HCT116 (cell line): ENCODE measurements at regions not wholly inside any gene's neighbourhood (a gene's known extent, or its start where the extent isn't known, plus 50 kb on each side); places are given as distances from the start of the nearest gene placed in this dataset.

Experiments used
- ATAC-seq: fragments of 200-7000 bp; cut with Tn5 transposase; 2 replicates; pipeline ENCODE4 v1.9.1; 2020; ENCODE audit warnings: mild to moderate bottlenecking, moderate library complexity
- BruUV-seq: library from RNA; stranded (reverse); fragments of 400-500 nt; replicated peaks from 2 replicates; lab custom pipeline; 2021; lab: Mats Ljungman, UMichigan
- CTCF ChIA-PET: fragments of 300-600 bp; sonication (Branson Sonifier 250); formaldehyde crosslinking; loops from one replicate; lab custom pipeline; 2021; ENCODE audit warnings: antibody characterized with exemption; lab: Charles Lee
- POLR2A ChIA-PET: fragments of 300-600, 350-600 bp; sonication (Branson Sonifier 250); formaldehyde crosslinking; loops from one replicate; lab custom pipeline; 2021; ENCODE audit warnings: antibody characterized with exemption; lab: Charles Lee
- RAD21 ChIA-PET, 2 experiments: fragments of 300-600 bp; sonication (Branson Sonifier 250); formaldehyde crosslinking; loops; one replicate each; lab custom pipeline; 2023; ENCODE audit warnings: low total read pairs in 2 of 2; ENCODE audit not compliant: uncharacterized antibody in 2 of 2, unreplicated experiment in 2 of 2, low non-redundant PET in 1 of 2; lab: Charles Lee
- DNase-seq: peaks from one replicate; pipeline ENCODE4 v3.0.0-alpha.2; 2010; ENCODE audit warnings: low read depth, low spot score
- H2AFZ ChIP-seq: fragments of 200-600 bp; shearing (Covaris generic), sonication (generic); 2 replicates; pipeline ENCODE4 v1.6.1; 2017; ENCODE audit warnings: low read depth, mixed run types, mixed read lengths, antibody characterized with exemption, low read length; ENCODE audit not compliant: poor library complexity, severe bottlenecking
- H3K27ac ChIP-seq: 2 replicates; pipeline ENCODE4 v1.5.1; 2012; ENCODE audit warnings: low read depth, low read length
- H3K27me3 ChIP-seq: fragments of 200-600 bp; sonication (generic); 2 replicates; pipeline ENCODE4 v1.6.1; 2016; ENCODE audit warnings: mixed run types, low read length, mixed read lengths; ENCODE audit not compliant: insufficient read depth
- H3K36me3 ChIP-seq, 2 experiments: fragments of 200-500 bp in 1 of 2; fragments of 200-600 bp in 1 of 2; sonication (Bioruptor generic) in 1 of 2; sonication (generic) in 1 of 2; 2 replicates each; pipeline versions ENCODE4 v1.5.1 to v1.6.1; 2014 to 2016; ENCODE audit warnings: low read length in 2 of 2, inconsistent platforms in 1 of 2, mixed read lengths in 1 of 2, mixed run types in 1 of 2; ENCODE audit not compliant: insufficient read depth in 2 of 2, control insufficient read depth in 1 of 2
- H3K4me1 ChIP-seq, 2 experiments: fragments of 200-600 bp in 1 of 2; sonication (generic) in 1 of 2; 2 replicates each; pipeline versions ENCODE4 v1.5.1 to v1.6.1; 2012 to 2017; ENCODE audit warnings: low read length in 2 of 2, inconsistent platforms in 1 of 2, mild to moderate bottlenecking in 1 of 2, mixed read lengths in 1 of 2, mixed run types in 1 of 2, moderate library complexity in 1 of 2; ENCODE audit not compliant: insufficient read depth in 2 of 2, control insufficient read depth in 1 of 2
- H3K4me2 ChIP-seq: fragments of 200-600 bp; sonication (generic); 2 replicates; pipeline ENCODE4 v1.6.1; 2017; ENCODE audit warnings: mixed run types, low read length, mixed read lengths
- H3K4me3 ChIP-seq, 2 experiments: fragments of 200-600 bp in 1 of 2; sonication (generic) in 1 of 2; replicated peaks in 1 of 2; 2 replicates each; pipeline ENCODE4 v1.5.1; 2011 to 2016; ENCODE audit warnings: low read length in 2 of 2, control low read depth in 1 of 2, low read depth in 1 of 2, mild to moderate bottlenecking in 1 of 2, mixed read lengths in 1 of 2, mixed run types in 1 of 2
- H3K79me2 ChIP-seq: fragments of 200-600 bp; sonication (generic); 2 replicates; pipeline ENCODE4 v1.6.1; 2017; ENCODE audit warnings: mild to moderate bottlenecking, mixed run types, low read length, moderate library complexity, mixed read lengths; ENCODE audit not compliant: insufficient read depth
- H3K9ac ChIP-seq: fragments of 200-600 bp; sonication (generic); 2 replicates; pipeline ENCODE4 v1.6.1; 2016; ENCODE audit warnings: low read length, mixed read lengths
- H3K9me2 ChIP-seq: fragments of 200-600 bp; sonication (generic), shearing (Covaris generic); 2 replicates; pipeline ENCODE4 v1.6.1; 2017; ENCODE audit warnings: mixed run types, mild to moderate bottlenecking, moderate library complexity; ENCODE audit not compliant: insufficient read depth
- H3K9me3 ChIP-seq, 2 experiments: fragments of 200-500 bp in 1 of 2; fragments of 200-600 bp in 1 of 2; sonication (Bioruptor generic) in 1 of 2; sonication (generic) in 1 of 2; 2 replicates each; pipeline ENCODE4 v1.6.1; 2014 to 2017; ENCODE audit warnings: low read length in 2 of 2, mixed read lengths in 2 of 2, inconsistent platforms in 1 of 2, low read depth in 1 of 2, mild to moderate bottlenecking in 1 of 2, mixed run types in 1 of 2, moderate library complexity in 1 of 2; ENCODE audit not compliant: control insufficient read depth in 1 of 2, insufficient read depth in 1 of 2
- H4K20me1 ChIP-seq: fragments of 200-600 bp; sonication (generic), shearing (Covaris generic); 2 replicates; pipeline ENCODE4 v1.6.1; 2017; ENCODE audit warnings: mixed run types, mild to moderate bottlenecking, moderate library complexity; ENCODE audit not compliant: insufficient read depth
- CBX3 ChIP-seq: IDR thresholded peaks from 2 replicates; pipeline ENCODE4 v1.6.1; 2012; ENCODE audit warnings: low read depth
- EGR1 ChIP-seq: IDR thresholded peaks from 2 replicates; pipeline ENCODE4 v1.6.1; 2012; ENCODE audit warnings: low read depth
- ELF1 ChIP-seq: IDR thresholded peaks from 2 replicates; pipeline ENCODE4 v1.6.1; 2012; ENCODE audit warnings: low read depth, borderline replicate concordance
- EZH2 ChIP-seq: fragments of 200-600 bp; sonication (generic); IDR thresholded peaks from 2 replicates; pipeline ENCODE4 v1.6.1; 2017; ENCODE audit warnings: antibody characterized with exemption, mixed run types
- EZH2phosphoT487 ChIP-seq: fragments of 200-600 bp; IDR thresholded peaks from 2 replicates; pipeline ENCODE4 v1.6.1; 2018; ENCODE audit warnings: antibody characterized with exemption, borderline replicate concordance
- JUND ChIP-seq: IDR thresholded peaks from 2 replicates; pipeline ENCODE4 v1.6.1; 2012
- POLR2AphosphoS5 ChIP-seq: IDR thresholded peaks from 2 replicates; pipeline ENCODE4 v1.6.1; 2011; ENCODE audit warnings: mild to moderate bottlenecking, low read depth, low read length, moderate library complexity
- SIN3A ChIP-seq: IDR thresholded peaks from 2 replicates; pipeline ENCODE4 v1.6.1; 2012; ENCODE audit warnings: low read depth
- SP1 ChIP-seq: IDR thresholded peaks from 2 replicates; pipeline ENCODE4 v1.6.1; 2012; ENCODE audit warnings: low read depth
- SRF ChIP-seq: IDR thresholded peaks from 2 replicates; pipeline ENCODE4 v1.6.1; 2012; ENCODE audit warnings: low read depth
- YY1 ChIP-seq: IDR thresholded peaks from 2 replicates; pipeline ENCODE4 v1.6.1; 2011; ENCODE audit warnings: low read length, low read depth, moderate library complexity, mild to moderate bottlenecking; ENCODE audit not compliant: insufficient replicate concordance; ENCODE audit errors: extremely low read depth
- ZFX ChIP-seq: fragments of 450-650 bp; IDR thresholded peaks from 2 replicates; pipeline ENCODE4 v1.6.1; 2017
- ZNF274 ChIP-seq: fragments of 200-500 bp; sonication (Bioruptor generic); IDR thresholded peaks from 2 replicates; pipeline ENCODE4 v1.6.1; 2014; ENCODE audit warnings: mild to moderate bottlenecking, low read depth, low read length, inconsistent platforms
- intact Hi-C: fragments of 100-400 bp; cut with micrococcal nuclease; formaldehyde crosslinking; loops from 2 replicates; pipeline ENCODE4 v1.10.0; 2022
- TF ChIP-seq, protein P1 (sequence below): IDR thresholded peaks from 2 replicates; pipeline ENCODE4 v1.6.1; 2012
- TF ChIP-seq, protein P2 (sequence below): IDR thresholded peaks from 2 replicates; pipeline ENCODE4 v1.6.1; 2011; ENCODE audit warnings: mild to moderate bottlenecking, low read length, moderate library complexity; ENCODE audit not compliant: insufficient replicate concordance; ENCODE audit errors: extremely low read depth
- TF ChIP-seq, protein P3 (sequence below): IDR thresholded peaks from 2 replicates; pipeline ENCODE4 v1.6.1; 2012

DNA sequence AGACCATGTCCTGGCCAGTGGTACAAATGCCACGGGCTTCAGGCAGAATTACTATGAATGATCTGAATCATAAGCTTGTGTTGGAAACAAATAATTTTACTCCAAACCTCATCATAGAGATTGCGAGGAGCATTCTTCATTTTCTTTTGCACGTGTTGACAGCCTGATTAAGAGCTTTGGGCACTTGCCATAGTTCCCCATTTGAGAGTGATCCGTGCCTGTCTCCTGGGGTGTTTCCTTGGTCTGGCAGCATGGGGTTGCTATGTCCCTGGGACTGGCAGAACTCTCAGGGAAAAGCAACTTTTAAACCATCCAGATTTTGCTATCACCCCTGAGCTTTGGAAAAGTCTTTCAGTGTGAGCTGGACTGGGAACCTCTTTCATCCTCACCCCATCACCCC lies 54.3 kb upstream of the KCNJ6 start:
- H3K4me1 ChIP-seq = no peaks in the 10 kb centered on the region
- H2AFZ ChIP-seq = no peak overlapping the region
- H3K36me3 ChIP-seq = no peaks in the 10 kb centered on the region
- H3K79me2 ChIP-seq = no peaks in the 10 kb centered on the region
- CTCF ChIA-PET = no interaction called here
- intact Hi-C loops = no loop called here
- TF ChIP-seq ZNF274 = no peak
- TF ChIP-seq EGR1 = no peak
- TF ChIP-seq EZH2phosphoT487 = no peak
- TF ChIP-seq, protein P1, sequence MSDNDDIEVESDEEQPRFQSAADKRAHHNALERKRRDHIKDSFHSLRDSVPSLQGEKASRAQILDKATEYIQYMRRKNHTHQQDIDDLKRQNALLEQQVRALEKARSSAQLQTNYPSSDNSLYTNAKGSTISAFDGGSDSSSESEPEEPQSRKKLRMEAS = no peak
- TF ChIP-seq, protein P2, sequence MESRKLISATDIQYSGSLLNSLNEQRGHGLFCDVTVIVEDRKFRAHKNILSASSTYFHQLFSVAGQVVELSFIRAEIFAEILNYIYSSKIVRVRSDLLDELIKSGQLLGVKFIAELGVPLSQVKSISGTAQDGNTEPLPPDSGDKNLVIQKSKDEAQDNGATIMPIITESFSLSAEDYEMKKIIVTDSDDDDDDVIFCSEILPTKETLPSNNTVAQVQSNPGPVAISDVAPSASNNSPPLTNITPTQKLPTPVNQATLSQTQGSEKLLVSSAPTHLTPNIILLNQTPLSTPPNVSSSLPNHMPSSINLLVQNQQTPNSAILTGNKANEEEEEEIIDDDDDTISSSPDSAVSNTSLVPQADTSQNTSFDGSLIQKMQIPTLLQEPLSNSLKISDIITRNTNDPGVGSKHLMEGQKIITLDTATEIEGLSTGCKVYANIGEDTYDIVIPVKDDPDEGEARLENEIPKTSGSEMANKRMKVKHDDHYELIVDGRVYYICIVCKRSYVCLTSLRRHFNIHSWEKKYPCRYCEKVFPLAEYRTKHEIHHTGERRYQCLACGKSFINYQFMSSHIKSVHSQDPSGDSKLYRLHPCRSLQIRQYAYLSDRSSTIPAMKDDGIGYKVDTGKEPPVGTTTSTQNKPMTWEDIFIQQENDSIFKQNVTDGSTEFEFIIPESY = no peak
- TF ChIP-seq JUND = no peak
- TF ChIP-seq SP1 = no peak
- TF ChIP-seq, all 23 proteins: peak for 0
- no peak for DNase-seq
- no peaks in the 10 kb centered on the region for H3K27me3 ChIP-seq
- peaks cover 0 to 16% of the 10 kb centered on the region in 2 experiments; a peak in 1 of 4 replicates for H3K9me3 ChIP-seq
- no peaks in the 10 kb centered on the region for H4K20me1 ChIP-seq
- ChIA-PET RAD21 (no interaction called here), POLR2A (no interaction called here)
- no peak for ATAC-seq
- no peaks in the 10 kb centered on the region for H3K9me2 ChIP-seq
- no peak overlapping the region for H3K4me2 ChIP-seq
- no peak overlapping the region for H3K27ac ChIP-seq
- no peak overlapping the region for H3K9ac ChIP-seq
- no TSS peak for BruUV-seq
- no peak overlapping the region for H3K4me3 ChIP-seq

DNA sequence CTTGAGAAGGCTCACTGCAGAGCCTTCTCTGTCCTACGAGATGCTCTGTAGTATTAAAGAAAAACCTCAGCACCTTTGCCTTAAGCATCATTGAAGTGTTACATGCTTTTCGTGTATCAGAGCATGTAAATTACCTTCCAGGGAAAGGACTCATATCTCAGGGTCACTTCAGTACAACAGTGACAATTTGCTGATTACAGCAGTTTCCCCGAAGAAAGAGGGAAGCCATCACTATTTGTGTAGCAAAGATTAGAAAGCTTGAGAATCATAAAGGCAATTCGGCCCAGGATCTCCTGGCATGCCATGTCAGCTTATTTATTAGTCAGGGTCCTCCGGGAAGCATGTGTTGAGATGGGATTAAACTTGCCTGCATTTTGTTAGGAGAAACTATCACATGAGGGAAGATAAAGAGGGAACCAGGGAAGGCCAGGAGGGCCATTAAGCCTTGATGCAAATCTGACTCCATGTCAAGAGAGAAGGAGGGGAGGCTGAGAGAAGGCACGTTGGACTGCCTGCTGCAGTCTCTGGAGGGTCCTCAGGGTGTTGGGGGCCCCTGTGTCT lies 55.2 kb upstream of the KCNJ6 start:
- CTCF ChIA-PET = no interaction called here
- no TSS peak for BruUV-seq
- intact Hi-C loops = no loop called here

More for the DNA sequence above, 55.2 kb upstream of the KCNJ6 start:
- Histone ChIP-seq H3K4me3 (no peak overlapping the region), H3K36me3 (no peaks in the 10 kb centered on the region), H3K27ac (no peak overlapping the region), H3K4me1 (no peaks in the 10 kb centered on the region), H3K4me2 (no peak overlapping the region), H3K9me3 (peaks cover 0 to 16% of the 10 kb centered on the region in 2 experiments; a peak in 1 of 4 replicates), H2AFZ (no peak overlapping the region), H3K9ac (no peak overlapping the region), H3K27me3 (no peaks in the 10 kb centered on the region), H4K20me1 (no peaks in the 10 kb centered on the region), H3K79me2 (no peaks in the 10 kb centered on the region), H3K9me2 (no peaks in the 10 kb centered on the region)
- POLR2A ChIA-PET = no interaction called here
- no peak for DNase-seq
- ATAC-seq = no peak
- RAD21 ChIA-PET = no interaction called here
- TF ChIP-seq EZH2 (no peak), ZFX (no peak), POLR2AphosphoS5 (no peak), SIN3A (no peak), YY1 (no peak), SP1 (no peak), CBX3 (no peak), ELF1 (no peak), ZNF274 (no peak), SRF (no peak)
- TF ChIP-seq, protein P3, sequence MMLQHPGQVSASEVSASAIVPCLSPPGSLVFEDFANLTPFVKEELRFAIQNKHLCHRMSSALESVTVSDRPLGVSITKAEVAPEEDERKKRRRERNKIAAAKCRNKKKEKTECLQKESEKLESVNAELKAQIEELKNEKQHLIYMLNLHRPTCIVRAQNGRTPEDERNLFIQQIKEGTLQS = no peak
- TF ChIP-seq, protein P1 = no peak
- TF ChIP-seq, protein P2 = no peak
